GM12801 (cell line): ENCODE measurements at regions not wholly inside any gene's neighbourhood (a gene's known extent, or its start where the extent isn't known, plus 50 kb on each side); places are given as distances from the start of the nearest gene placed in this dataset.

Source experiments
- TF ChIP-seq, protein P1 (sequence below): IDR thresholded peaks from one replicate; pipeline ENCODE4 v1.5.1; 2011; ENCODE audit warnings: control low read depth; ENCODE audit not compliant: insufficient read length; ENCODE audit errors: extremely low read depth

DNA sequence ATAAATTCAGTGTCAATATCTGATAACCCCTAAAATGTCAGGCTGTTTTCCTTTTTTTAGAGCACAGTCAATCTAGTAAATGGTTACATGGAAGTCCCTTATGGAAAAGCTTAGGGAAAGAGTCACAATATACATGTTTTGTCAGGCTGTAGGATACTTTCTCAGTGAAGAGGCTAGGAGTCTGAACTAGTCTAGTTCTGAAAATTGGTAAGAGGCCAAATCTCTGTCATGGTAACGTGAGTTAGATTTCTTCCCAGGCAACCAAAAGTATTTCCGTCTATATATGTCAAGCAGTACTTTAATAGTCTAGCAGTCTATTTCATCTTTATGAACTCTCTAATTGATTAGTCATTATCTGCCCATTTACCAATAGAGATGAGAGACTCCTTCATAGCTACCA lies 215.9 kb upstream of the LRRC3B start:
- TF ChIP-seq, protein P1, sequence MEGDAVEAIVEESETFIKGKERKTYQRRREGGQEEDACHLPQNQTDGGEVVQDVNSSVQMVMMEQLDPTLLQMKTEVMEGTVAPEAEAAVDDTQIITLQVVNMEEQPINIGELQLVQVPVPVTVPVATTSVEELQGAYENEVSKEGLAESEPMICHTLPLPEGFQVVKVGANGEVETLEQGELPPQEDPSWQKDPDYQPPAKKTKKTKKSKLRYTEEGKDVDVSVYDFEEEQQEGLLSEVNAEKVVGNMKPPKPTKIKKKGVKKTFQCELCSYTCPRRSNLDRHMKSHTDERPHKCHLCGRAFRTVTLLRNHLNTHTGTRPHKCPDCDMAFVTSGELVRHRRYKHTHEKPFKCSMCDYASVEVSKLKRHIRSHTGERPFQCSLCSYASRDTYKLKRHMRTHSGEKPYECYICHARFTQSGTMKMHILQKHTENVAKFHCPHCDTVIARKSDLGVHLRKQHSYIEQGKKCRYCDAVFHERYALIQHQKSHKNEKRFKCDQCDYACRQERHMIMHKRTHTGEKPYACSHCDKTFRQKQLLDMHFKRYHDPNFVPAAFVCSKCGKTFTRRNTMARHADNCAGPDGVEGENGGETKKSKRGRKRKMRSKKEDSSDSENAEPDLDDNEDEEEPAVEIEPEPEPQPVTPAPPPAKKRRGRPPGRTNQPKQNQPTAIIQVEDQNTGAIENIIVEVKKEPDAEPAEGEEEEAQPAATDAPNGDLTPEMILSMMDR, result no peak

DNA sequence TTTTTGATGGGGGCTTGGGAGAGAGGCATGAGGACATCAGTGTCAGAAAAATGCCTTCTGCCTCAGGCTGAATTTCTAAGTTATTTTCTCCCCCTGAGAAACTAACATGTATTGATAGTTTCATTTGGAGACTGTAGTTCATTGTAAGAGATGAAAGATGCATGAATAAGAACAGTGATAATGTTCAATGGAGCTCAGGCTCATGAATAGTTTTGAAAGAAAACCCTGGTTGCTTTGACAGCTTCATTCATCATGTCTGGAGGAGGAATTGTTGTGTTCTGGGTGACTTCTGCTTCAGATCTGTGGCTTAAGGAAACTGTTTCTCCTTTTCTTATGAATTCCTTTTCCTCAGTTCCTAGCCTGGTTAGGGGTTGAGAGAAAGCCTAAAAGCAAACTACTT lies 204.0 kb upstream of the LRRC3B start:
- TF ChIP-seq, protein P1, result no peak

DNA sequence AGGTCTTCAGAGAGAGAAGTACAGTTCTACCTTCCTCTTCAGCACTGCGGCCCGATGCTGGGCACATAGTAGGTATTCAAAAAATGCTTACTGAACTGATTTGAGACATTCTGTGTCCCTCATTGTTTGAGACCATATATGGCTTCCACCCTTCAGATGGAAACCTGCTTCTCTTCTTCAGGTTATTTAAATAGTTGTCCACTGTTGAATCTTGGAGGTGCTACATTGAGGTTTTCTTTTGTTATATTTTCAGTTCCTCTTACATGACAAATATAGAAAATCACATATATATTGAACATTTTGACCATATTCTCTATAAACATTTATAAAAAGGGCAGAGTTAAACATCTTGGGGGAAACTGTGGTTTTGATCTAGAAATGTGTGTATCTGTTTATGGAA lies 200.2 kb upstream of the LRRC3B start:
- TF ChIP-seq, protein P1, result no peak

DNA sequence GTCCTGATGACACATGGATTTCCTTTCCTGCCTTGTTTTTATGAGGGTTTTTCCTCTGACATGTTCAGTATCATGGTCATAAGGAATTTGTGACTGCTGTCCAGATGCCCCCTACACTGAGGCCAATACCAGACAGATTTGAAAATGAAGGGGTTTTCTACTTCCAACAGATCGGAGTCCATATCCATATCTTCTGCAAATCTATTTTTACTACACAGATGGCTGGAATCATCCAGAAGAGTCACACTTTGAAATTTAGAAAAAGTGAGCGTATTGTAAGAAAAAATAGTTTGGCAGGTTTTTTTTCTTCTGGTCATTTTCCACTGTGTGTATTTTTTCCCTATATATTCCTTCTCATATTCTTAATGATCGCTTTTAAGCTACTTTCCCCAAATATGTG lies 197.5 kb upstream of the LRRC3B start:
- TF ChIP-seq, protein P1, result no peak

DNA sequence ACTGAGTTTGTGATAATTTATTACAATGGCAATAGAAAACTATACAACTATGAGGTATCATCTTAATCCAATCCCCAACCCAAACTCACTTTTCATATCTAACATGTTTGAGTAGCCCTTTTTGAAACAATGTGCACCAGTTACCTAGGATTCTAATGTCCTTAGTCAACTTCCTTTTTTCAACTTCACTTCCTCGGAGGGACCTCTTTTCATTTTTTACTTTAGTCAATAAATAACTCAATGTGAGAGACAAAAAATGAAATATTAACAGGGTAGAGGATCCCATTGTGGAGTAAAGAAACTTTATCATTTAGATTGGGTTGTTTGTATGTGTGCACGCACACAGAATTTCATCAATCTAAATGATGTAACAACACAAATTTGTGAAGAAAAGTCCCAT lies 193.6 kb upstream of the LRRC3B start:
- TF ChIP-seq, protein P1, result no peak

DNA sequence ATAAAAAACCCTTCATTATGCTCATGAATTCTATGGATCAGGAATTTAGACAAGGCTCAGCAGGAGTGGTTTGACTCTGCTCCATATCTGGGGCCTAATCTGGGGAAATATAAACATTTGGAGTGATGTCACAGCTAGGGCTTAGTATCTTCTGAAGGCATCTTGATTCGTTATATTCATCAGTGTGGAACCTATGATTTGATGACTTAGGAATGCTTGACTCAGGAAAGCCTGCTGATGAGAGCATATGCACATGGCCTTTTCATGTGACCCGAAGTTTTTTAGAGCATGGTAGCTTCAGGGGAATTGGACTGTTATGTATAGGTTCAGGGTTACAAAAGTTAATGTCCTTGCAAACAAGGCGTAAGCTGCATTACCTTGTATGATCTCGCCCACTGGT lies 184.9 kb upstream of the LRRC3B start:
- TF ChIP-seq, protein P1, result no peak

DNA sequence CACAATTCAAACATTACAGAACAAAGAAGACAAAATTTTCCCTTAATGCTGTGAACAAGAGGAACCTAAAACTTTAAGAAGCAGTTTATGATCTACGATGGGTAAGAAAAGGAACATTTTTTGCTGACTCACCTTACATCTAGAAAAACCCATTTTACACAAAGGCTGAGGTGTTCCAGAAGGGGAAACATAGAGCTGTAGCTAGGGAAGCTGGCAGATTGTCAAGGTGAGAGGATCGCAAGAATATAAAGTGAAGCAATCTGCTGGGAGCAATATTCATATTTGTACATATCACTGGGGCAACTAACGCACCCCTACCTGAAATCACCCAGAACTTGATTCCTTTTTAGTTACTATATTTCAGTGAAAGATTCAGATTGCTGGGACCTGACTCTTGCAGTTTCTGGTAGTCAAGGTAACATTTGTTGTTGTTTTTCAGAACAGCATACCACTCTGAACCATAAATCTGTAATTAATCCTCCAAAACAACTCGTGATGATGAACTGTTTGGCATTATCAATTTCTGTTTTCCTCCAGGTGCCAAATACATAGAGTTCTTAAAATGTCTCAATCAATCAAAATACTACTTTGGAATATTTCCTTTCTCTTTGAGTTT lies 184.1 kb upstream of the LRRC3B start:
- TF ChIP-seq, protein P1, result no peak
